Hepatocyte (in vitro differentiated cells): ENCODE measurements at regions not wholly inside any gene's neighbourhood (a gene's known extent, or its start where the extent isn't known, plus 50 kb on each side); places are given as distances from the start of the nearest gene placed in this dataset.

Experiments used
- DNase-seq: peaks from one replicate; pipeline ENCODE4 v3.0.0-alpha.2; 2016; ENCODE audit warnings: low spot score
- H2AFZ ChIP-seq: fragments of 200-600 bp; sonication (generic); 2 replicates; pipeline ENCODE4 v1.6.0; 2016; ENCODE audit warnings: antibody characterized with exemption, mild to moderate bottlenecking
- H3K27ac ChIP-seq: fragments of 200-600 bp; sonication (generic); 2 replicates; pipeline ENCODE4 v1.5.1; 2016; ENCODE audit warnings: mild to moderate bottlenecking
- H3K27me3 ChIP-seq: fragments of 200-600 bp; sonication (generic); 2 replicates; pipeline ENCODE4 v1.6.1; 2016
- H3K36me3 ChIP-seq: fragments of 200-600 bp; sonication (generic); replicated peaks from 2 replicates; pipeline ENCODE4 v1.5.1; 2016; ENCODE audit warnings: low read depth; ENCODE audit not compliant: insufficient read depth
- H3K4me1 ChIP-seq: fragments of 200-600 bp; sonication (generic); 2 replicates; pipeline ENCODE4 v1.5.1; 2016; ENCODE audit warnings: mild to moderate bottlenecking, moderate library complexity; ENCODE audit not compliant: insufficient read depth
- H3K4me2 ChIP-seq: fragments of 200-600 bp; sonication (generic); 2 replicates; pipeline ENCODE4 v1.6.0; 2016
- H3K4me3 ChIP-seq: fragments of 200-600 bp; sonication (generic); 2 replicates; pipeline ENCODE4 v1.5.1; 2016; ENCODE audit warnings: mild to moderate bottlenecking
- H3K79me2 ChIP-seq: fragments of 200-600 bp; sonication (generic); 2 replicates; pipeline ENCODE4 v1.6.0; 2017; ENCODE audit warnings: mild to moderate bottlenecking
- H3K9me2 ChIP-seq: fragments of 200-600 bp; sonication (generic); replicated peaks from 2 replicates; pipeline ENCODE4 v1.6.0; 2017; ENCODE audit warnings: mild to moderate bottlenecking; ENCODE audit not compliant: insufficient read depth
- H3K9me3 ChIP-seq: fragments of 200-600 bp; sonication (generic); 2 replicates; pipeline ENCODE4 v1.5.1; 2016; ENCODE audit warnings: low read depth, mild to moderate bottlenecking
- H4K20me1 ChIP-seq: fragments of 200-600 bp; sonication (generic); 2 replicates; pipeline ENCODE4 v1.6.0; 2016; ENCODE audit warnings: mild to moderate bottlenecking; ENCODE audit not compliant: insufficient read depth, poor library complexity, severe bottlenecking
- EZH2 ChIP-seq: fragments of 200-600 bp; sonication (generic); IDR thresholded peaks from 2 replicates; pipeline ENCODE4 v1.6.1; 2016; ENCODE audit warnings: antibody characterized with exemption, mild to moderate bottlenecking, borderline replicate concordance
- EZH2phosphoT487 ChIP-seq: fragments of 200-600 bp; sonication (generic); IDR thresholded peaks from one replicate; pipeline ENCODE4 v1.6.1; 2018; ENCODE audit warnings: antibody characterized with exemption, mild to moderate bottlenecking, low read depth, moderate library complexity; ENCODE audit not compliant: unreplicated experiment, severe bottlenecking
- WGBS: methylation state at CpG from one replicate; pipeline ENCODE4 v1.1.6; 2016; ENCODE audit warnings: low lambda C conversion rate; ENCODE audit errors: missing lambda C conversion rate; 5-methylcytosine and 5-hydroxymethylcytosine counted together
- TF ChIP-seq, protein P1 (sequence below): fragments of 200-600 bp; sonication (generic); IDR thresholded peaks from 2 replicates; pipeline ENCODE4 v1.5.1; 2016; ENCODE audit warnings: antibody characterized with exemption, mild to moderate bottlenecking; ENCODE audit not compliant: poor library complexity

- WGBS: 83% methylated on average over 18 of the region's 18 CpGs
- no peaks in the 10 kb centered on the region for H3K9me3 ChIP-seq
- H3K36me3 ChIP-seq: no peaks in the 10 kb centered on the region
- H3K4me1 ChIP-seq: peaks cover 3% of the 10 kb centered on the region
- TF ChIP-seq, protein P1, sequence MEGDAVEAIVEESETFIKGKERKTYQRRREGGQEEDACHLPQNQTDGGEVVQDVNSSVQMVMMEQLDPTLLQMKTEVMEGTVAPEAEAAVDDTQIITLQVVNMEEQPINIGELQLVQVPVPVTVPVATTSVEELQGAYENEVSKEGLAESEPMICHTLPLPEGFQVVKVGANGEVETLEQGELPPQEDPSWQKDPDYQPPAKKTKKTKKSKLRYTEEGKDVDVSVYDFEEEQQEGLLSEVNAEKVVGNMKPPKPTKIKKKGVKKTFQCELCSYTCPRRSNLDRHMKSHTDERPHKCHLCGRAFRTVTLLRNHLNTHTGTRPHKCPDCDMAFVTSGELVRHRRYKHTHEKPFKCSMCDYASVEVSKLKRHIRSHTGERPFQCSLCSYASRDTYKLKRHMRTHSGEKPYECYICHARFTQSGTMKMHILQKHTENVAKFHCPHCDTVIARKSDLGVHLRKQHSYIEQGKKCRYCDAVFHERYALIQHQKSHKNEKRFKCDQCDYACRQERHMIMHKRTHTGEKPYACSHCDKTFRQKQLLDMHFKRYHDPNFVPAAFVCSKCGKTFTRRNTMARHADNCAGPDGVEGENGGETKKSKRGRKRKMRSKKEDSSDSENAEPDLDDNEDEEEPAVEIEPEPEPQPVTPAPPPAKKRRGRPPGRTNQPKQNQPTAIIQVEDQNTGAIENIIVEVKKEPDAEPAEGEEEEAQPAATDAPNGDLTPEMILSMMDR: no peak
- TF ChIP-seq EZH2: no peak
- TF ChIP-seq EZH2phosphoT487: no peak
- H3K9me2 ChIP-seq: no peaks in the 10 kb centered on the region
- H3K4me3 ChIP-seq: no peak overlapping the region
- H3K4me2 ChIP-seq: no peak overlapping the region
- no peak overlapping the region for H3K27ac ChIP-seq
- H3K27me3 ChIP-seq: peaks cover 17% of the 10 kb centered on the region
- H2AFZ ChIP-seq: no peak overlapping the region
- no peaks in the 10 kb centered on the region for H3K79me2 ChIP-seq
- DNase-seq: no peak
- H4K20me1 ChIP-seq: no peaks in the 10 kb centered on the region
Observed at GRCh38 chr16:86050591-86051367, 151.8 kb downstream of the IRF8 start.

DNA sequence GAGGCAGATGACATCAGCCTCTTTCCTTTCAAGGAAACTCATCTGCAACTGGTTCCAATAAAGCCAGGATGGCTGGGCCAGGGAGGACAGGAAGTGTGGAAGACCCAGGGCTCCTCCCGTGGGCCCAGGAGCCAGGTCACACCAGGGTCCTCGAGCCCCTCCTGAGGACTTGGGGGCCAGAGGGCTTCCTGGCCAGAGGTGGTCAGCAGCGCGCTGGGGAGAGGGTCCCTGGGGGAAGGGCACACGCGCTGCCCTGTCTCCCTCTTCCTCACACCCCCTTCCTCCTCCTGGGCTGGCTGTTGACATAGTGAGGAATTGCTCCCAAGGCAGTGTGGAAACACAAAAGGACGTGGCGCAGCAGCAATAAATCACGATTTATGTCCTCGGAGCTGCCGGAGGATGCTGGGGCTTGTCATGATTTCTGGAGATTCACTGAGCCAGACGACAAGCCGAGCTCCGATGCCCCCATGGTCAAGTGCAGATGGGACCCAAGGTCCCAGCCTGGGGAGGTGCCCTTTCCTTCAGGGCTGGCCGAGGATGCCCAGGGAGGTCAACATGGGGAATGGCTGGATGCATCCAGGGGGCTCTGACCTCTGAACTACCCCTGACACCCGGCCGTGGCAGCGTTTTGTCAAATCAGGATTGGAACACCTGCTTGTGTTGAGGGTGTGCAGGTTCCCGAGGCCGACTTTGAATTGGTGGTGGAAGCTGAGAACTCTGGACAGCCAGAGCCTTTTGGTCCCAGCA, 152.6 kb downstream of the IRF8 start:
- no peaks in the 10 kb centered on the region for H3K9me2 ChIP-seq
- no peaks in the 10 kb centered on the region for H3K9me3 ChIP-seq
- no peaks in the 10 kb centered on the region for H3K36me3 ChIP-seq
- H3K4me3 ChIP-seq: no peak overlapping the region
- WGBS: 63% methylated on average over 20 of the region's 20 CpGs
- H4K20me1 ChIP-seq: no peaks in the 10 kb centered on the region
- peaks cover 17% of the 10 kb centered on the region for H3K27me3 ChIP-seq
- DNase-seq: peak; percentile 32
- H2AFZ ChIP-seq: no peak overlapping the region
- H3K4me2 ChIP-seq: no peak overlapping the region
- H3K4me1 ChIP-seq: peaks cover 3% of the 10 kb centered on the region
- H3K27ac ChIP-seq: no peak overlapping the region
- no peaks in the 10 kb centered on the region for H3K79me2 ChIP-seq
- no peak for TF ChIP-seq EZH2
- no peak for TF ChIP-seq EZH2phosphoT487
- TF ChIP-seq, protein P1: no peak

- no peaks in the 10 kb centered on the region for H4K20me1 ChIP-seq
- no peak for TF ChIP-seq EZH2
- TF ChIP-seq, protein P1: no peak
- no peak for TF ChIP-seq EZH2phosphoT487
- H2AFZ ChIP-seq: no peak overlapping the region
- H3K36me3 ChIP-seq: no peaks in the 10 kb centered on the region
- no peak overlapping the region for H3K4me3 ChIP-seq
- H3K9me3 ChIP-seq: no peaks in the 10 kb centered on the region
- H3K27me3 ChIP-seq: peaks cover 17% of the 10 kb centered on the region
- peaks cover 3% of the 10 kb centered on the region for H3K4me1 ChIP-seq
- H3K4me2 ChIP-seq: no peak overlapping the region
- DNase-seq: no peak
- 88% methylated on average over 15 of the region's 15 CpGs for WGBS
- no peaks in the 10 kb centered on the region for H3K9me2 ChIP-seq
- no peak overlapping the region for H3K27ac ChIP-seq
- H3K79me2 ChIP-seq: no peaks in the 10 kb centered on the region
Observed at GRCh38 chr16:86052115-86052670, 153.2 kb downstream of the IRF8 start.
